ENCODE measurements at regions not wholly inside any gene's neighbourhood (a gene's known extent, or its start where the extent isn't known, plus 50 kb on each side); places are given as distances from the start of the nearest gene placed in this dataset.

DNA sequence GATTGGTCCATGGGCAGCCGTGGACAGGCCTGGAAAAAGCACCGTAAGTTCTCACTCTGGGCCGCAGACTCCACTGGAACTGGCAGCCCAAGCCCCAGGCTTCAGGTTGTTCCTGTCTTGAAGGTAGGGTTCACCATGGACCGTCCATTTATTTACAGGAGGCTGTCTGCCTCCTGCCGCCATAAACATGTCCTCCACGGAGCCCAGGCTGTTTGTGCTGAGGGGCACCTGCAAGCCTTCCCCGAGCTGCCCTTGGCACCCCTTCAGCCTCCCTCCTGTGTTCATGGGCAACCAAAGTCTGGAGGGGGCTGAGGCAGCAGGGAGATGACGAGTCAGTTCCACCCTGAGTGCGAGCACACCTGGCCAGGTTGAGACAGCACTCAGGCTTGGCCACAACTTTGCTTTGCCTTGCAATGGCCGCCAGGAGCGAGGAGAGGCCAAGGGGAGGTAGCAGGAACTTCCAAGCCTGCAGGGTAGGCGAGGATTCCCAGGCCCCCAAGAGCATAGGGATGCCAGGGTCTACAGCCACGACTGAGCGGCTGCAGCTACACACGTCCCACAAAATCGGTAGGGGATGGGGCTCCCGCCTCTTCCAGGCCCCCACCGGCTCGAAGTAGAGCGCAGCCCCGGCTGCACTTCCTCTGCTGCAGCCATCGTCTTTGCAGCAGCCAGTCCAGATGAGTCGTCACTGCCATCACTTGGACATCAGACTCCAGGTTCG lies 1625.6 kb upstream of the ACO1 start:
- H3K4me3 ChIP-seq: no peak overlapping the region
- TF ChIP-seq, protein P1, sequence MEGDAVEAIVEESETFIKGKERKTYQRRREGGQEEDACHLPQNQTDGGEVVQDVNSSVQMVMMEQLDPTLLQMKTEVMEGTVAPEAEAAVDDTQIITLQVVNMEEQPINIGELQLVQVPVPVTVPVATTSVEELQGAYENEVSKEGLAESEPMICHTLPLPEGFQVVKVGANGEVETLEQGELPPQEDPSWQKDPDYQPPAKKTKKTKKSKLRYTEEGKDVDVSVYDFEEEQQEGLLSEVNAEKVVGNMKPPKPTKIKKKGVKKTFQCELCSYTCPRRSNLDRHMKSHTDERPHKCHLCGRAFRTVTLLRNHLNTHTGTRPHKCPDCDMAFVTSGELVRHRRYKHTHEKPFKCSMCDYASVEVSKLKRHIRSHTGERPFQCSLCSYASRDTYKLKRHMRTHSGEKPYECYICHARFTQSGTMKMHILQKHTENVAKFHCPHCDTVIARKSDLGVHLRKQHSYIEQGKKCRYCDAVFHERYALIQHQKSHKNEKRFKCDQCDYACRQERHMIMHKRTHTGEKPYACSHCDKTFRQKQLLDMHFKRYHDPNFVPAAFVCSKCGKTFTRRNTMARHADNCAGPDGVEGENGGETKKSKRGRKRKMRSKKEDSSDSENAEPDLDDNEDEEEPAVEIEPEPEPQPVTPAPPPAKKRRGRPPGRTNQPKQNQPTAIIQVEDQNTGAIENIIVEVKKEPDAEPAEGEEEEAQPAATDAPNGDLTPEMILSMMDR (IDR thresholded peaks at IDR 0.05): no peak
- TF ChIP-seq EP300 (IDR thresholded peaks at IDR 0.05) (no peak), POLR2A (IDR thresholded peaks at IDR 0.05) (no peak)
- DNase-seq: no peak
- no peaks in the 10 kb centered on the region for H3K27me3 ChIP-seq
- WGBS, 3 donors: 90 to 94% (median 92%) methylated on average over 24 of the region's 24 CpGs
- peaks cover 0 to 4% of the 10 kb centered on the region in 2 donors for H3K9me3 ChIP-seq
- no peak overlapping the region for H3K27ac ChIP-seq
- no peaks in the 10 kb centered on the region for H3K4me1 ChIP-seq (ENCODE audit: insufficient read depth)
- no peaks in the 10 kb centered on the region for H3K36me3 ChIP-seq
- intact Hi-C loops (cut with DNase I): no loop called here

DNA sequence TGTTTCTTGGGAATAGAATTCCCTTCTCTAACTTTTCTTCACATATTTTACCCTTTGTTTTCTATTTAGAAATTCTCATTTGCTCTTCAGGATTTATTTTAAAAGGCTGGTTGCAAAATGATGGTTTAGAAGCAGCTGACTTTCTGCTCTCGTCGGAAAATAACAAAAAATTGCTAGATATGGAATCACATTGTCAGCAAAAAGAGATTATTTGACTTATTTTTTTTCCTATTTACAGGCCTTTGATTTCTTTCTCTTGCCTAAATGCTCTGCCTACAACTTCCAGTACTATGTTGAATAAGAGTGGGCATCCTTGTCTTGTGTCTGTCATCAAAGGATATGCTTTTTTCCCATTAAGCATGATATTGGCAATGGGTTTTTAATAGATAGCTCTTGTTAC lies 1619.1 kb upstream of the ACO1 start:
- Histone ChIP-seq H3K27me3 (no peaks in the 10 kb centered on the region), H3K27ac (no peak overlapping the region), H3K9me3 (no peaks in the 10 kb centered on the region), H3K4me1 (ENCODE audit: insufficient read depth) (no peaks in the 10 kb centered on the region), H3K4me3 (no peak overlapping the region), H3K36me3 (no peaks in the 10 kb centered on the region)
- DNase-seq: no peak
- WGBS, 3 donors: 79 to 93% (median 85%) methylated on average over 2 of the region's 2 CpGs
- intact Hi-C loops (cut with DNase I): no loop called here
- TF ChIP-seq, protein P1 (IDR thresholded peaks at IDR 0.05): no peak
- no peak for TF ChIP-seq POLR2A (IDR thresholded peaks at IDR 0.05)
- no peak for TF ChIP-seq EP300 (IDR thresholded peaks at IDR 0.05)

DNA sequence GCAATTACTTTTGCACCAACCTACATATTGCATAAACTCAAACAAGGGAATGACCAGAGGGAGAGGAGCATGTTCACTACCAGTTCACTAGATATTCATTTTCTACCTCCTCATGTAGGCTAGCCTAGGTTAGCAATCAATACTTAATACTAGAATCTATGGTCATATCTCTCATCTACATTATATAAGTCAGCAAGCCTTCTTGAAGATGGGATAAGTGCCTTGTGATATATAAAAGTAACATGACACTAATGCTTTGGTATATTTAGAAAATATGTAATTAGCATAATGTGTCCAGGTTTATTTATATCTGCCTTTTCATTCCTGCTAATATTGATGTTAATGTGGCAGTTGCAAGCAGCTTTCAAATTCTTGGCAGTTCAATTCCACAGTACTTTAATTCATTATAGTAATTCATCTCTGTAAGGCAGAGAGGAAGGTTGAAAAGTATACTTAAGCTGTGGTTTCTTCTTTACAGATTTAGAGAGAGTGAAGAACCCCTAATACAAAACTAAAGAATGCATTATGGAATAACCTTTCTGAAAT lies 1613.2 kb upstream of the ACO1 start:
- no peak for DNase-seq
- Histone ChIP-seq H3K9me3 (no peaks in the 10 kb centered on the region), H3K4me1 (ENCODE audit: insufficient read depth) (no peaks in the 10 kb centered on the region), H3K4me3 (no peak overlapping the region), H3K27ac (no peak overlapping the region), H3K27me3 (no peaks in the 10 kb centered on the region), H3K36me3 (no peaks in the 10 kb centered on the region)
- no peak for TF ChIP-seq POLR2A (IDR thresholded peaks at IDR 0.05)
- no peak for TF ChIP-seq EP300 (IDR thresholded peaks at IDR 0.05)
- TF ChIP-seq, protein P1 (IDR thresholded peaks at IDR 0.05): no peak
- intact Hi-C loops (cut with DNase I): no loop called here

DNA sequence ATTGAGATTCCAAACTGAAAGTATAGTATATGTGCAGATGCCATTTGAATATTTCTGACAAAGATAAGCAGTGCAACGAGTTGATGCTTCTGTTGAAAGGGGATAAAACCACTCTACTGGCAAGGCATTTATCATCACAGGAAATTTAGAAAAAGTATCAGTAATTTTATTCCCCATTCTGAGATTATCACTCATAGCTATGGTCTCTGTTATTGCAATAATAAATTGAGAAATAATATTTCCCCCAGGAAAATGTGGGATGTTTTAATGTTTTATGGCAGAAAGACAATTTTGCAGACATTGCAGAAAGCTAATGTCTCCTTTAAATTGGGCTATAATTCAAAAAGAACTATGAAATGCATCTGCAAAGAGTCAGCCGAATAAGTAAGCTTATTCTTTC lies 1612.7 kb upstream of the ACO1 start:
- no peak for TF ChIP-seq POLR2A (IDR thresholded peaks at IDR 0.05)
- TF ChIP-seq, protein P1 (IDR thresholded peaks at IDR 0.05): no peak
- no peak for TF ChIP-seq EP300 (IDR thresholded peaks at IDR 0.05)
- 14 to 21% (median 15%) methylated on average over 2 of the region's 2 CpGs for WGBS, 3 donors
- intact Hi-C loops (cut with DNase I): no loop called here
- H3K27ac ChIP-seq: no peak overlapping the region
- DNase-seq: no peak
- H3K27me3 ChIP-seq: no peaks in the 10 kb centered on the region
- H3K4me1 ChIP-seq (ENCODE audit: insufficient read depth): no peaks in the 10 kb centered on the region
- no peaks in the 10 kb centered on the region for H3K9me3 ChIP-seq
- no peak overlapping the region for H3K4me3 ChIP-seq
- no peaks in the 10 kb centered on the region for H3K36me3 ChIP-seq

All from ovary (tissue), 7 donors.